Stimulated activated CD4-positive, alpha-beta T cell treated with anti-CD3 and anti-CD28 coated beads, Interleukin-12 subunit alpha, Interleukin-12 subunit beta, amount 100 ng/mL, for 24 hours (primary cell): ENCODE measurements at regions not wholly inside any gene's neighbourhood (a gene's known extent, or its start where the extent isn't known, plus 50 kb on each side); places are given as distances from the start of the nearest gene placed in this dataset.

Experiments
- DNase-seq, 2 experiments: peaks; one replicate each; pipeline ENCODE4 v3.0.0-alpha.2; 2020; ENCODE audit warnings: low read depth in 2 of 2

GRCh38 chr3:107897471-107898061 lies 193.3 kb downstream of the CD47 start:
- no peak for DNase-seq

- no peak for DNase-seq
Measured at GRCh38 chr3:107894998-107895397, 195.8 kb downstream of the CD47 start.

GRCh38 chr3:107892955-107893624 lies 197.7 kb downstream of the CD47 start:
- no peak for DNase-seq

- no peak for DNase-seq
Measured at GRCh38 chr3:107884719-107885460, 205.9 kb downstream of the CD47 start.

- no peak for DNase-seq
Measured at GRCh38 chr3:107884028-107884427, 206.8 kb downstream of the CD47 start.

- no peak for DNase-seq
Measured at GRCh38 chr3:107882881-107883280, 207.9 kb downstream of the CD47 start.

- DNase-seq: no peak
Measured at GRCh38 chr3:107882261-107882660, 208.6 kb downstream of the CD47 start.

- DNase-seq: no peak
Measured at GRCh38 chr3:107881509-107881908, 209.3 kb downstream of the CD47 start.

GRCh38 chr3:107880702-107881101 lies 210.1 kb downstream of the CD47 start:
- no peak for DNase-seq

- no peak for DNase-seq
Measured at GRCh38 chr3:107877936-107878335, 212.9 kb downstream of the CD47 start.

- no peak for DNase-seq
Measured at GRCh38 chr3:107870943-107871638, 219.7 kb downstream of the CD47 start.

GRCh38 chr3:107870096-107870495 lies 220.7 kb downstream of the CD47 start:
- no peak for DNase-seq

GRCh38 chr3:107868449-107868848 lies 222.4 kb downstream of the CD47 start:
- DNase-seq: no peak

GRCh38 chr3:107861904-107862303 lies 228.9 kb downstream of the CD47 start:
- DNase-seq: no peak

- DNase-seq: no peak
Measured at GRCh38 chr3:107861422-107861821, 229.4 kb downstream of the CD47 start.
